ENCODE measurements at regions not wholly inside any gene's neighbourhood (a gene's known extent, or its start where the extent isn't known, plus 50 kb on each side); places are given as distances from the start of the nearest gene placed in this dataset.

- DNase-seq (ENCODE audit: low read depth), result no peak
These were observed 361.8 kb upstream of the CPEB2 start for GRCh38 chr4:14640476-14640875.

GRCh38 chr4:14641871-14642270 lies 360.4 kb upstream of the CPEB2 start:
- no peak for DNase-seq (ENCODE audit: low read depth)

- no peak for DNase-seq (ENCODE audit: low read depth)
These were observed 357.6 kb upstream of the CPEB2 start for GRCh38 chr4:14644580-14645282.

GRCh38 chr4:14646831-14647230 lies 355.4 kb upstream of the CPEB2 start:
- no peak for DNase-seq (ENCODE audit: low read depth)

- no peak for DNase-seq (ENCODE audit: low read depth)
These were observed 352.2 kb upstream of the CPEB2 start for GRCh38 chr4:14650127-14650526.

GRCh38 chr4:14652522-14652921 lies 349.8 kb upstream of the CPEB2 start:
- DNase-seq (ENCODE audit: low read depth), result no peak

- no peak for DNase-seq (ENCODE audit: low read depth)
These were observed 348.9 kb upstream of the CPEB2 start for GRCh38 chr4:14653338-14653737.

GRCh38 chr4:14659286-14659685 lies 343.0 kb upstream of the CPEB2 start:
- DNase-seq (ENCODE audit: low read depth), result no peak

GRCh38 chr4:14667624-14668151 lies 334.6 kb upstream of the CPEB2 start:
- peak; percentile 8 for DNase-seq (ENCODE audit: low read depth)

GRCh38 chr4:14668296-14668695 lies 334.0 kb upstream of the CPEB2 start:
- no peak for DNase-seq (ENCODE audit: low read depth)

GRCh38 chr4:14669371-14669770 lies 332.9 kb upstream of the CPEB2 start:
- DNase-seq (ENCODE audit: low read depth), result no peak

- no peak for DNase-seq (ENCODE audit: low read depth)
These were observed 331.1 kb upstream of the CPEB2 start for GRCh38 chr4:14671146-14671545.

- DNase-seq (ENCODE audit: low read depth), result no peak
These were observed 326.8 kb upstream of the CPEB2 start for GRCh38 chr4:14675279-14675985.

- no peak for DNase-seq (ENCODE audit: low read depth)
These were observed 322.4 kb upstream of the CPEB2 start for GRCh38 chr4:14679906-14680305.

- no peak for DNase-seq (ENCODE audit: low read depth)
These were observed 321.0 kb upstream of the CPEB2 start for GRCh38 chr4:14681330-14681729.

- no peak for DNase-seq (ENCODE audit: low read depth)
These were observed 308.6 kb upstream of the CPEB2 start for GRCh38 chr4:14693728-14694127.

GRCh38 chr4:14695095-14695845 lies 307.0 kb upstream of the CPEB2 start:
- DNase-seq (ENCODE audit: low read depth), result peak; percentile 33

GRCh38 chr4:14700083-14700482 lies 302.2 kb upstream of the CPEB2 start:
- no peak for DNase-seq (ENCODE audit: low read depth)

GRCh38 chr4:14700544-14700943 lies 301.7 kb upstream of the CPEB2 start:
- no peak for DNase-seq (ENCODE audit: low read depth)

- DNase-seq (ENCODE audit: low read depth), result no peak
These were observed 300.9 kb upstream of the CPEB2 start for GRCh38 chr4:14701389-14701788.

GRCh38 chr4:14701896-14702295 lies 300.4 kb upstream of the CPEB2 start:
- no peak for DNase-seq (ENCODE audit: low read depth)

GRCh38 chr4:14708574-14708973 lies 293.7 kb upstream of the CPEB2 start:
- no peak for DNase-seq (ENCODE audit: low read depth)

- no peak for DNase-seq (ENCODE audit: low read depth)
These were observed 291.0 kb upstream of the CPEB2 start for GRCh38 chr4:14711259-14711658.

Measured in stromal cell of bone marrow (primary cell).